RPMI7951 (cell line): ENCODE measurements at regions not wholly inside any gene's neighbourhood (a gene's known extent, or its start where the extent isn't known, plus 50 kb on each side); places are given as distances from the start of the nearest gene placed in this dataset.
"Not testable (repeated sequence)": the region's sequence is repeated elsewhere in the genome, so short reads cannot be mapped to it uniquely, and the experiment has no call there.

ENCODE experiments used
- DNase-seq: peaks from one replicate; pipeline ENCODE4 v3.0.0-alpha.2; 2012; ENCODE audit warnings: low read depth

- DNase-seq = no peak
Observed at GRCh38 chr6:51141080-51141479, 322.4 kb downstream of the TFAP2B start.

GRCh38 chr6:51147756-51148155 lies 329.1 kb downstream of the TFAP2B start:
- no peak for DNase-seq

DNA sequence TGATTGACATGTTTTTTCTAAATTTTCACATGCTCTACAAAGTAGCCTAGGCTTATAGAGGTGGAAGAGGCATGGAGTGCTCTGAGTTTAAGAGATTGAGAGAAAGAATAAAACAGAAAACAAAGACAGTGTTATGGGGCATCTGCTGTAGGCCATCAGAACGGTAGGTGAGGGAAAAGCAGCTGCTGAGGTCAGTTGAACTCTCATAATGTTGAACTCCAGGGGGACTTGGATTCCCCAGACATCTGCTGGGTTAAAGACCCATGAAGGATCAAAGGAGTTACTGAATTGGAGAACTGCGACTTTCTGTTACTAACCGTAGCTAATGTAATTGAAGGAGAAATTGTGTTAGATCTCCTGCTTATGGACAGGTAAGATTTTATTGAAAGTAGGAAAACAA lies 333.9 kb downstream of the TFAP2B start:
- no peak for DNase-seq

DNA sequence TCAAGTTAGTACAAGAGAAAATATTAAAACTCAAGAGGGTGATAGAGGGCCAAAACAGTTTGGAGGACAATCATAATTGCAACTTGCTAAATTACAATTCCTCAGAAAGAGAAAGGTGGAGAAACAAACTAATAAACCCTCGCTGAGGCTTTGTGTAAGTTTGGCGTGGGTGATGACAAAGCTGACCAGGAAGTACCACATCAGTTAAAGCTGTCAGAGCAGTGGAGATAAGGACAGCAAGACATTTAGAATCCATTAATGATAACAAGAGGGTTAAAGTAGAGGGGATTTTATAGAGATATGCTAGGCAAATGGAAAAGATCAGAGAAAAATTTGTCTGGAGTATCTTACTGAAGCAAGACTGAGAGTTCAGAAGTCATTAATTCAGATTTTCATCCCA lies 334.4 kb downstream of the TFAP2B start:
- DNase-seq = no peak

- DNase-seq = not testable (repeated sequence)
Observed at GRCh38 chr6:51154925-51155324, 336.3 kb downstream of the TFAP2B start.

DNA sequence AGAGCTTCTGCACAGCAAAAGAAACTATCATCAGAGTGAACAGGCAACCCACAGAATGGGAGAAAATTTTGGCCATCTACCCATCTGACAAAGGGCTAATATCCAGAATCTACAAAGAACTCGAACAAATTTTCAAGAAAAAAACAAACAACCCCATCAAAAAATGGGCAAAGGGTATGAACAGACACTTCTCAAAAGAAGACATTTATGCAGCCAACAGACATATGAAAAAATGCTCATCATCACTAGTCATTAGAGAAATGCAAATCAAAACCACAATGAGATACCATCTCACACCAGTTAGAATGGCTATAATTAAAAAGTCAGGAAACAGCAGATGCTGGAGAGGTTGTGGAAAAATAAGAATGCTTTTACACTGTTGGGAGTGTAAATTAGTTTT lies 340.6 kb downstream of the TFAP2B start:
- DNase-seq = not testable (repeated sequence)

DNA sequence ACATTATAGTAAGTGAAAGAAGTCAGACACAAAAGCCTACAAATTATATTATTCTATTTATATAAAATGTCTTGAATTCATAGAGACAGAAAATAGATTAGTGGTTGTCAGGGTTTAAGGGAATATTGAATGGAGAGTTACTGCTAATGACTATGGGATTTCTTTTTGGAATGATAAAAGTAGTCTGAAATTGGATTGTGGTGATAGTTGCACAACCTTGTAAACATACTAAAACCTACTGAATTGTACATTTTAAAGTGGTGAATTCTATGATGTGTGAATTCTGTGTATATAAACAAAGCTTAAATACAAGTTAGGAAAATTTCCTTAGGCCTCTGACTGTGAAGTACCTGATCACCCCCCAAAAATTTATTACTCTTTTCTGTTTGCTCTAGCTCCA lies 343.1 kb downstream of the TFAP2B start:
- DNase-seq = no peak

GRCh38 chr6:51163843-51164529 lies 345.3 kb downstream of the TFAP2B start:
- DNase-seq = no peak

- DNase-seq = no peak
Observed at GRCh38 chr6:51166914-51167313, 348.2 kb downstream of the TFAP2B start.

DNA sequence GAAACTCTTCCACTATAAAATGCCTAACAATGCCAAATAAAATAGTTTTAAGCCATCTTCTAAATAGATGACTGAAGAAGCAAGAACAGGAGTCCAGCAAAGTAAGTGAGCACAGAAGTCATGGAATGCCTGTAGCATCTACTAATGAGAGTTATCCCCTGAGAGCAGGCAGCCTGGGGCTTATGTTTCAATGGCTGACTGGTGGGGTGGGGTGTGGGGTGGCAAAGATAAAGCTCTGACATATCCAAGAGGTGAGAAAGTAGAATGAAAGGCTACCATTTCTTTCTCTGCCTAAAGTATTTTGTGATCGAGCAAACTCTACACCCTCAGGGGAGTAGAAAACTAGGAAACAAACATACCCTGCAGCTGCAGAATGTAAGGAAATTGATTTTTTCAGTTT lies 348.8 kb downstream of the TFAP2B start:
- no peak for DNase-seq

GRCh38 chr6:51182827-51183226 lies 364.2 kb downstream of the TFAP2B start:
- no peak for DNase-seq

DNA sequence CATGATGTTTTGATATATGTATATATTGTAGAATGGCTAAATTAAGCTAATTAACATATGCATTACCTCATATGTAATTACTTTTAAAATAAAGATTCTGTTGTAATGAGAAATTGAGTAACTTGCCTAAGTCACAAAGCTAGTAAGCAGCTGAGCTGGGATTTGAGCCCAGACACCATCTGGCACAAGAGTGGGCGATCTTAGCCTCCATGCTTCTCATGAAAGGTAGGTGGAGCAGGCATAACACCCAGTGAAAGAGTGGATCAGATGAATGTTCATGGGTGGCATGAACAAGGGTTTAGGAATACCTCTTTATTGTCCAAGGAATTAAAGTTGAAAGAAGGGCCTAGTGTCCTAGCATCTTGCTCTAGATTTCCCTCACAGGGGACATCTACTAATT lies 365.4 kb downstream of the TFAP2B start:
- no peak for DNase-seq

DNA sequence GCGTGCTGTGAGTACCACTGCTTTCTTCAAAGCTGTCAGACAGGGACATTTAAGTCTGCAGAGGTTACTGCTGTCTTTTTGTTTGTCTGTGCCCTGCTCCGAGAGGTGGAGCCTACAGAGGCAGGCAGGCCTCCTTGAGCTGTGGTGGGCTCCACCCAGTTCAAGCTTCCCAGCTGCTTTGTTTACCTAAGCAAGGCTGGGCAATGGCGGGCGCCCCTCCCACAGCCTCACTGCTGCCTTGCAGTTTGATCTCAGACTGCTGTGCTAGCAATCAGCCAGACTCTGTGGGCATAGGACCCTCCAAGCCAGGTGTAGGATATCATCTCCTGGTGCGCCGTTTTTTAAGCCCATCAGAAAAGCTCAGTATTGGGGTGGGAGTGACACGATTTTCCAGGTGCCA lies 374.5 kb downstream of the TFAP2B start:
- DNase-seq = not testable (repeated sequence)

GRCh38 chr6:51199105-51199552 lies 380.5 kb downstream of the TFAP2B start:
- DNase-seq = no peak

GRCh38 chr6:51199733-51200260 lies 381.1 kb downstream of the TFAP2B start:
- DNase-seq = no peak

- no peak for DNase-seq
Observed at GRCh38 chr6:51200676-51201075, 382.0 kb downstream of the TFAP2B start.

GRCh38 chr6:51202653-51203052 lies 384.0 kb downstream of the TFAP2B start:
- not testable (repeated sequence) for DNase-seq

DNA sequence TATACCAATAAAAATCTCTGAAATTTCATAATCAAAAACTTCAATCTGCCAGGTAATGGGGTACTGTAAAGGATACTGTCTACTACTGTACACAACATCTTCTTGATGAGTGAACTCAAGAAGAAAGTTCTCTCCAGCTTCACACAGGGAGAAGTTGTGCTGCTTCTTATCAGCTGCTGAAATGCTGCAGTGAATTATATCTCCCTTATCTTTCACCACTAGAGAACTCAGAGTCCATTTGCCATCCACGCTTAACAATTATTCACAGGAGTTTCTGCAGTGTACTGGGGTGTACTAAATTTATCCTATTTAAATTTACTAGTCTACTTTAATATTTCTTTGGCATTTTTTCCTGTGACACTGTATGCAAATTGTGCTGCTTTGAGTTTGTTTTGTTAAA lies 384.8 kb downstream of the TFAP2B start:
- no peak for DNase-seq

- not testable (repeated sequence) for DNase-seq
Observed at GRCh38 chr6:51206686-51207085, 388.0 kb downstream of the TFAP2B start.

DNA sequence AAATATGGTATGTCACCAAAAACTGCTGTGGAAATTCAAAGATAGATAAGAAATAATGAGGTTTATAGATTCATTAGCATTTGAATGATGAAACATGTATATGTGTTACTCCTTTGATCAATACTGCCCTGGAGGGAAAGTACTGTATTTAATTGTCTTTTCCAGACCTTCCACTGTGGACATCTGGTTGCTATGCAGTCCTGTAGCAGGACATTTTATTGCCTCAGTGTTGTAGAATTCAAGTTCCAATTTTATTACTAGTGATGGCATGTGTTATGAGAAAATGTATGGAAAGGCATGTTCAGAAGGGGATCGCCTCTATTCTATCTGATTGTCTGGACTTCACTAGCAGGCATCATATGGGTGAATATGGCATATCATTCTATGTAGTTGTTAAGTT lies 391.0 kb downstream of the TFAP2B start:
- no peak for DNase-seq

GRCh38 chr6:51213811-51214210 lies 395.1 kb downstream of the TFAP2B start:
- DNase-seq = no peak

DNA sequence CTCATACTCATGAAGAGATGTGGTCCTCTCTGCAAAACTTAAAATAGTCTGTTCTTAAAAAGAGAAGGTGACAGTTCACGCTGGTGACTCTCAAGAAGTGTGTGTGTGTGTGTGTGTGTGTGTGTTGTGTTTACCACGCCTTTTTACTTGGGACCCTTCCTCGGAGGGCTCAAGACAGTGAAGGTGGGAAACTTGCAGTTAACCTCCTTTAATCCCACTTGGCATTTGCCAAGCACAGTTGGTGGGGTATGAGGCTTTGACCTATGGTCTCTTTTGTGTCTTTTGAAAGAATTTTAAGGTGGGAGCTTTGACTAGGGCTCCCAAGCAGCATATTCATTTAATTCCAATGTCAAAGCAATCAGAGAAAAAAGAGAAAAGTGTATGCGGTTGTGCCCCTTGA lies 395.8 kb downstream of the TFAP2B start:
- no peak for DNase-seq

DNA sequence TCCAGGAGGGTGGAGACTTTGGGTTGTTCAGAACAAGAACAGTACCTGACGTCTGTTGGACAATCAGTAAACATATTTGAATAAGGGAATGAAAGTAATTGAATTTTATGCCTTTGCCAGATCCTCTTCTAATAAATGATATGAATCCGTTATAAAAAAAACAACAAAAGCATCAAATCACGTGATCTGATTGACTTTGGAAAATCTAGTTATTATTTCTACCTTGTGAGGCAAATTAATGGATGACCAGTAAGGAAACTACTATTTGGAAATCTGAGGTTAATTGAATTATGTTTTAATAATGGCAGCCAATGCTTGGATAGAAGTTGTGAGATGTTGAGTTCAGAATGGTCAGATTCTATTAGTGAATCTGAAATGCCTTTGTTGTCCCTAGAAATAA lies 399.5 kb downstream of the TFAP2B start:
- DNase-seq = no peak
